ENCODE measurements at regions not wholly inside any gene's neighbourhood (a gene's known extent, or its start where the extent isn't known, plus 50 kb on each side); places are given as distances from the start of the nearest gene placed in this dataset.
"Not testable (repeated sequence)": the region's sequence is repeated elsewhere in the genome, so short reads cannot be mapped to it uniquely, and the experiment has no call there.

DNA sequence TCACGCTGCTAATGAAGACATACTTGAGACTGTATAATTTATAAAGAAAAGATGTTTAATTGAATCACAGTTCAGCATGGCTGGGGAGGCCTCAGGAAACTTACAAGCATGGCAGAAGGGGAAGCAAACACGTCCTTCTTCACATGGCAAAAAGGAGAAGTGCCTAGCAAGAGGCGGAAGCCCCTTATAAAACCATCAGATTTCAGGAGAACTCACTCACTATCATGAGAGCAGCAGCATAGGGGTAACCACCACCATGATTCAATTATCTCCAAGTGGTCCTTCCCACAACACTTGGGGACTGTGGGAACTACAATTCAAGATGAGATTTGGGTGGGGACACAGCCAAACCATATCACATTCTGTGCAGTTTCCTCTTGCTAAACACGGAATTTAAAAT, 416.9 kb upstream of the ALCAM start:
- not testable (repeated sequence) for DNase-seq

GRCh38 chr3:104951426-104951825, 415.3 kb upstream of the ALCAM start:
- DNase-seq, result no peak

- no peak for DNase-seq
Measured at GRCh38 chr3:104952146-104952972, 414.4 kb upstream of the ALCAM start.

GRCh38 chr3:104956620-104957345, 409.9 kb upstream of the ALCAM start:
- no peak for DNase-seq

GRCh38 chr3:104960579-104960978, 406.1 kb upstream of the ALCAM start:
- DNase-seq, result no peak

- DNase-seq, result no peak
Measured at GRCh38 chr3:104961851-104962250, 404.9 kb upstream of the ALCAM start.

GRCh38 chr3:104974316-104974715, 392.4 kb upstream of the ALCAM start:
- no peak for DNase-seq

DNA sequence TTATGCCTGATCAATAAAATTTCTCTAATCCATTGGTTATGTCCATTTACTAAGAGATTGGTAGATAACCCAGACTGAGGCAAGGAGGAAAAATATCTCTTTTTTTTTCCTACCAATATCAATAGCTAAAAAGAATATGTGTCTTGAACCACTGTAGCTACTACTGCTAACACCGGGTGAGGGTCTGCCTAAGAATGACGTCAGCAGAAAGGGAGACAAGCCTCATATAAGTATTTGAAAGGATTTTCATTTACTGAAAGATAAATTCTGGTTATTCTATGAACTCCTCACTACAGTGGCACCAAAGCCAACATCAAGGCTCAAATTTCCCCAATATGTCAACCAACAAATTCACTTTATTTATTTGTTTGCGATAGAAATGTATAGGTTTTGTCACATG, 389.0 kb upstream of the ALCAM start:
- DNase-seq, result no peak

DNA sequence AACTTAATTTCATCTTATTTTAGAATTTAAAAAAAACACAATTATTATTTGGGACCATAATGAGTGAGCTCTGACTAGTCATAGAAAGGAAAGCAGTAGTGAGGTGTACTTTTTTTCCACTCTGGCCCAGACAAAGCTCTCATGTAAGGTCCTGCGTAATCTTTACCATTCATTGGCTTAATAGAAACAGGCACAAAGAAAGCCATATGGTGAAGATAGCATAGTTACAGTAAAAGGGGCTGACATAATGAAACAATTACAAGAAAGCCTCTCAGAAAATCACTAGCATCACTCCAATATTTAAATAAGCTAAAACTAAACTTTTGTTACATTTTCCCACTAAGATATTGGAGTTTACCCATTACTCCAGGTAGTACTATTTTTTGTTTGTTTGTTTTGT, 384.6 kb upstream of the ALCAM start:
- DNase-seq, result no peak

DNA sequence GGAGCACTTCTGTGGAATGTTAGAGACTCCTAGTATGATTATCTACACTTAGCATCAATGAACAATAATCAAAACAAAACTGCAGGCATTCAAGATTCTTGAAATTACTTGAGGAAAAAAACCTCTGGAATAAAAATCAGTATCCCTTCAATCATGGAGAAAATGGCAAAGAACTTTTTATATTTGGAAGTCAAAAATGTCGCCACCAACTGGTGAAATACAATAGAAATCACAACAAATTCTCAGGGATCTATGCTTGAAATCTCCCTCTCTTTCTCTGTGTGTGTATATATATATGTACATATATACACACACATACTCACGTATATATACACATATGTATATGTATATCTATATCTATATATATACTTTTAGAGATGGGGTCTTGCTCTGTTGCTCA, 378.9 kb upstream of the ALCAM start:
- DNase-seq, result no peak

- DNase-seq, result no peak
Measured at GRCh38 chr3:104988496-104988895, 378.2 kb upstream of the ALCAM start.

DNA sequence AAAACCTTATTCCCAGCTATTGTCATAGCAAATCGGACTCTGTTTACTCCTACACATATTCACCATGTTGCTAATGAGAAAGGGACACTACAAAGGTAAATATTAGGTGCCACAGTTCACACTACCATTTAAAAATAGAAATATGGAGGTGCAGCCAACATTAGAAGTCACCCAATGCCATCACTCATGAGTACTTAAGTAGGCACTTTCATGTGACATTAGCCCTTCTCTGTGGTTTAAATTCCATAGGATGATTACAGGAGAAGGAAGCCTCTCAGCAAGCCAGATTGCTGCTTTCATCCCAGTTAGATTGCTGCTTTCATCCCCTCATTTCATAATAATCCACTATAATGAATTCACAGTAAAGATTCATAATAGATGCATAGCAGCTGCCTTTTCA, 376.8 kb upstream of the ALCAM start:
- no peak for DNase-seq

DNA sequence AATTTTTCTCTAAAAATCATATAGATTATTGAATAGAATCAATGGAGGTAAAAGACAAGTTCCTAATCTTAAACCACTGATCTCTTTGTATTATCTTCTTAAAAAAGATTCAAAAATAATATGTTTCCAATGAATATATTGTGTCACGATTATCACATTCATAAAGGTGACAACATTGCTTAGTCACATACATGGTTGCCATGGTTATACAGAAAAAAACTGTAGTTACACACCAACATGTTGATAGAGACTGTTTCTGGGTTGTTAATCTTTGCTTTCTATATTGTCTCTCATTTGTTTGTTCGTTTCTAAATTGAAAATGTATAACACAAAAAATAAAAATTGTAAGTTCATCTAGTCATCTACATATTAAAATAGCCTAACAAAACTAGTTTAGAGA, 376.0 kb upstream of the ALCAM start:
- DNase-seq, result no peak

DNA sequence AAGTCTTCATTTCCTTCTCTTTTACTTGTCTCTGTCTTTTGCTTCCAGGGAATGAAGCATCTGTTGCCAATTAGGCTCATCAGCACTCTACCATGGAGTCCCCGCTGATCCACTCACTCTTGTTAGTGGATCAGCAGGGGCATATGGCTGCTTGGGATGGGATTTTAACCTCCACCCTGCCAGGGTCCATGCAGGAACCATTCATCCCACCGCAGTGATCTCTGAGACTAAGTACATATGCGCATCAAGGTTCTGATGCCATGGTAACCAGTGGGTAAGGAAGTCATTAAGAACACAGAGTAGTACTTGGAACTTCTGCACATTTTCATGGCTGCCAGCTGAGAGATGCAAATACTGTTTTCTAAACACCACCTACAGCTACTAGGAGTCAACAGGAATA, 374.0 kb upstream of the ALCAM start:
- DNase-seq, result no peak

DNA sequence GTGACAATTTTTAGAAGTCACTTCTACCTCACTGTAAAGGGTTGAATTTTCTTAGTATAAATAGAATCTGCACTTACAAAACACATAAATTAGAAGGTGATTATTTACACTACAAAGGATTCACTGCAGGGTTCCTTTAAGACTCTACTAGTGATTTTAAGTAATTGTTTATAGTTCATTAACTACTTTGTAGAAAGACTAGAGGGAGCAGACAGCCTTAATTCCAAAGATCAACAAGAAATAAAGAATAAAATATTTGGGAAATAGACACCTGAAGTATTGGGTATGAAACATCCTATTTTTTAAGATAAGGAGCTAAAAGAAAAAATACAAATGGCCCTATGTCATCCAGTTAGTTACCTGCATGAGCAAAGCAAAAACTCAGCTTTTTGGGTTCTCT, 360.5 kb upstream of the ALCAM start:
- no peak for DNase-seq

- DNase-seq, result no peak
Measured at GRCh38 chr3:105013657-105014056, 353.1 kb upstream of the ALCAM start.

GRCh38 chr3:105014631-105015030, 352.1 kb upstream of the ALCAM start:
- DNase-seq, result no peak

GRCh38 chr3:105022813-105023212, 343.9 kb upstream of the ALCAM start:
- DNase-seq, result no peak

- no peak for DNase-seq
Measured at GRCh38 chr3:105030211-105030610, 336.5 kb upstream of the ALCAM start.

GRCh38 chr3:105032541-105032940, 334.2 kb upstream of the ALCAM start:
- no peak for DNase-seq

- no peak for DNase-seq
Measured at GRCh38 chr3:105033081-105033480, 333.6 kb upstream of the ALCAM start.

GRCh38 chr3:105039004-105039403, 327.7 kb upstream of the ALCAM start:
- DNase-seq, result no peak

GRCh38 chr3:105040026-105040622, 326.6 kb upstream of the ALCAM start:
- no peak for DNase-seq

GRCh38 chr3:105042586-105042985, 324.1 kb upstream of the ALCAM start:
- DNase-seq, result no peak

All from skin of body (tissue), 1 donor.